Breast epithelium (tissue), 4 donors: ENCODE measurements at regions not wholly inside any gene's neighbourhood (a gene's known extent, or its start where the extent isn't known, plus 50 kb on each side); places are given as distances from the start of the nearest gene placed in this dataset.
A peak's percentile ranks its signal among the peaks of the same experiment; 100 is the strongest.

Experiments
- DNase-seq, 2 donors: peaks; one replicate each; pipeline ENCODE4 v3.0.0-alpha.2; 2019; ENCODE audit warnings: low spot score in 2 of 2
- H3K27ac ChIP-seq, 2 donors: fragments of 200-600 bp; sonication (generic) in 1 of 2; one replicate each; pipeline ENCODE4 v1.5.1; 2016 to 2019; ENCODE audit warnings: mild to moderate bottlenecking in 1 of 2
- H3K27me3 ChIP-seq, 2 donors: fragments of 200-600 bp; sonication (generic) in 1 of 2; one replicate each; pipeline versions ENCODE4 v1.5.1 to v1.6.0; 2017 to 2019; ENCODE audit warnings: control low read depth in 1 of 2, mild to moderate bottlenecking in 1 of 2
- H3K36me3 ChIP-seq: fragments of 200-600 bp; one replicate; pipeline ENCODE4 v1.5.1; 2019
- H3K4me1 ChIP-seq, 2 donors: fragments of 200-600 bp; sonication (generic); one replicate each; pipeline ENCODE4 v1.5.1; 2016 to 2019; ENCODE audit warnings: control low read depth in 1 of 2
- H3K4me3 ChIP-seq, 3 donors: fragments of 200-600 bp; sonication (generic); 1 replicate in 2 of 3; 2 replicates in 1 of 3; pipeline ENCODE4 v1.5.1; 2016 to 2019; ENCODE audit warnings: mild to moderate bottlenecking in 3 of 3, moderate library complexity in 2 of 3
- H3K9me3 ChIP-seq, 2 donors: fragments of 200-600 bp; sonication (generic) in 1 of 2; one replicate each; pipeline ENCODE4 v1.5.1; 2016 to 2019; ENCODE audit warnings: control low read depth in 1 of 2
- CTCF ChIP-seq, 3 donors: fragments of 450-650 bp; IDR thresholded peaks; one replicate each; pipeline ENCODE4 v1.5.1; 2016 to 2017; ENCODE audit warnings: antibody characterized with exemption in 3 of 3, mild to moderate bottlenecking in 3 of 3, moderate library complexity in 3 of 3
- POLR2A ChIP-seq: fragments of 450-650 bp; IDR thresholded peaks from one replicate; pipeline ENCODE4 v1.6.1; 2016; ENCODE audit warnings: antibody characterized with exemption, mild to moderate bottlenecking, moderate library complexity
- POLR2AphosphoS5 ChIP-seq, 3 donors: sonication (generic); formaldehyde crosslinking; IDR thresholded peaks; one replicate each; pipeline ENCODE4 v1.6.1; 2017; ENCODE audit warnings: antibody characterized with exemption in 3 of 3
- intact Hi-C: fragments of 100-400 bp; cut with DNase I; formaldehyde crosslinking; loops from one replicate; pipeline ENCODE4 v1.15.1; 2023; ENCODE audit warnings: low total_unique reads

GRCh38 chr17:83194186-83194561 lies 114.8 kb downstream of the METRNL start:
- H3K36me3 ChIP-seq: no peaks in the 10 kb centered on the region
- intact Hi-C loops: no loop called here
- H3K9me3 ChIP-seq: peaks cover 0 to 6% of the 10 kb centered on the region in 2 donors
- peak; percentile 17 to 43 for DNase-seq
- H3K4me3 ChIP-seq: no peak overlapping the region
- H3K27me3 ChIP-seq: no peaks in the 10 kb centered on the region
- TF ChIP-seq POLR2A: no peak
- TF ChIP-seq CTCF (IDR thresholded peaks at IDR 0.05): no peak
- TF ChIP-seq POLR2AphosphoS5 (IDR thresholded peaks at IDR 0.05): no peak
- peaks cover 8 to 12% of the 10 kb centered on the region in 2 donors for H3K4me1 ChIP-seq
- peak overlapping the region; percentile 52 to 87 for H3K27ac ChIP-seq

DNA sequence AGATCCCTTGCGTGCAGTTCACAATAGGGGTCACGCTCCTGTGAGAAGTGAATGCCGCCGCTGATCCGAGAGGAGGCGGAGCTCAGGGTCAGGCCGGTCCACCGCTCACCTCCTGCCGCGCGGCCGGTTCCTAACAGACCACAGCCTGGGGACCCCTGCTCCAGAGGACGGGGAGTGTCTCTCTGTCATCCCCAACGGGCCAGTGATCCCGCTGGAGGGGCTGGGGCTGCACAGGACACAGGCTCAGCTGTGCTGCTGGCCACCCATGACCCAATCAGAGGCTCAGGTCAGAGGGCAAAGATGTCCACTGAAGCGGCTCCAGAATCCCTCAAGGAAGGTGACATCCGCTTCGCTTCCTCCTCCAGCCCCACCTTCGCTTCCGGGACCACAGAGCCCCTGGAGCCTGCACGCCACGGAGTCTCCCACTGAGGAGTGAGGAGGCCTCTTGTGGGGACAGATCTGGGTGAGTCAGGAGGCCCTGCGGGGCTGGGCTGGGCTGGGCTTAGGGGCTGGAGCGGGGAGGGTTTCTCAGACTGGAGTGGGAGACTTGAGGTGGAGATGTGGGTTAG lies 115.4 kb downstream of the METRNL start:
- TF ChIP-seq POLR2A (no peak), POLR2AphosphoS5 (IDR thresholded peaks at IDR 0.05) (no peak), CTCF (IDR thresholded peaks at IDR 0.05) (no peak)
- Histone ChIP-seq H3K36me3 (no peaks in the 10 kb centered on the region), H3K9me3 (peaks cover 0 to 6% of the 10 kb centered on the region in 2 donors), H3K27me3 (no peaks in the 10 kb centered on the region), H3K4me3 (no peak overlapping the region), H3K27ac (peak overlapping the region; percentile 79 to 87), H3K4me1 (peaks cover 12% of the 10 kb centered on the region in 2 donors)
- peak; percentile 15 to 48 for DNase-seq
- intact Hi-C loops: no loop called here

DNA sequence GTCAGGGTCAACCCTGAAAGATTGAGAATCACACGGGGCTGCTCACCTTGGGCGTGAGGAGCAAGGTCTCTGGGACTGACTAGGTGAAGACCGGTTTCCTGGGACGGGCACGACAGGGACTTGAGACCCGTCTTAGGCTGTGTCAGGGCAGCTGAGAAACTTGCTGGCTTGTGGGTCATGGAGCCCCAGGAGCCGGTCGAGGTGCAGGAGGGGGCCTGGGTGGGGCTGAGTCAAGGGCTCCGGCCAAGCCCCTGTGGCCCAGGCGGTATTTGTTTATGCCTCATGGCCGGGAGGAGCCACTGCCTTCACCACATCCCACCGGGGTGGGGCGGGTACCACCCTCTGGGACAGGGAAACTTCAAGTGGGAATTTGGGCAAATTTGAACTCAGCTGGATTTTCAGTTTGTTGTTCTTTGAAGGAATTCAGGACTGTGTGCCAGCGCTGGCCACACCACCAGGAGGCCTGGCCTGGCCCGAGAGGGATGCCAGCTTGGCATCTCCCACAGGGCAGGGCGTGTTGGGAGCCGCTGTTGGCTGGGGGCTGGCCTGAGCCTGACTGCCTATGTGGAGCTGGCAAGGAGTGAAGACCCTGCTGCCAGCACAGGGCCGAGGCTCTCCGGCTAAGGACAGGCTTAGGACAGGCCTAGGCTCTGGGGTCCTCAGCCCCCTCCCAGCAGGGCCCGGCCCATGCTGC lies 116.1 kb downstream of the METRNL start:
- peak overlapping the region; percentile 79 to 87 for H3K27ac ChIP-seq
- DNase-seq: peak; percentile 58 to 83
- H3K4me1 ChIP-seq: peaks cover 14 to 18% of the 10 kb centered on the region in 2 donors
- peak in 2 of 3 donors; percentile 30 to 35 for TF ChIP-seq CTCF (IDR thresholded peaks at IDR 0.05)
- TF ChIP-seq POLR2AphosphoS5 (IDR thresholded peaks at IDR 0.05): peak in 1 of 3 donors; percentile 23
- TF ChIP-seq POLR2A: no peak
- intact Hi-C loops: no loop called here
- H3K4me3 ChIP-seq: peak overlapping the region in 2 of 3 donors; percentile 4 to 29
- H3K36me3 ChIP-seq: no peaks in the 10 kb centered on the region
- H3K27me3 ChIP-seq: no peaks in the 10 kb centered on the region
- H3K9me3 ChIP-seq: peaks cover 0 to 6% of the 10 kb centered on the region in 2 donors

GRCh38 chr17:83196024-83196365 lies 116.6 kb downstream of the METRNL start:
- peaks cover 0 to 6% of the 10 kb centered on the region in 2 donors for H3K9me3 ChIP-seq
- peak overlapping the region in 2 of 3 donors; percentile 4 to 29 for H3K4me3 ChIP-seq
- TF ChIP-seq POLR2A: no peak
- no peak for TF ChIP-seq CTCF (IDR thresholded peaks at IDR 0.05)
- no peak for TF ChIP-seq POLR2AphosphoS5 (IDR thresholded peaks at IDR 0.05)
- H3K27me3 ChIP-seq: no peaks in the 10 kb centered on the region
- intact Hi-C loops: no loop called here
- H3K27ac ChIP-seq: peak overlapping the region; percentile 79 to 87
- peaks cover 18 to 21% of the 10 kb centered on the region in 2 donors for H3K4me1 ChIP-seq
- DNase-seq: peak in 1 of 2 donors; percentile 28
- no peaks in the 10 kb centered on the region for H3K36me3 ChIP-seq

DNA sequence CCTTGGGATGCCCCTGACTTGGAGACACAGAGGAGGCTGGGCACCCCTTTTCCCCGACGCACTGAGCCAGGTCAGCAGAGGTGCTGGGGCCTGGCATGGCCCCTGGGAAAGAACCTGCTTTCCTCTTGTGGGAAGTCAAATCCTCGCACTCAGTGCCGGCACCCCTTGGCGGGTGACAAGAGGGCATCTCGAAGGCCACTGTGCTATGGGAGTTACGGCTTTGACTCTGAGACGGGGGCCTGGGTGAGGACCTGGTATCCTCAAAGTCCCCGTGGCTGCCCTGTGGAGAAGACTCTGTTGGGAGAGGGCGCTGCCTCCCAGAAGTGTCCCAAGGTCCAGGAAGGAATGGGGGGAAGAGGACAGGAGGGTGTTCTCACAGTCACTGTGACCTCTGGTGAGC lies 117.0 kb downstream of the METRNL start:
- H3K27me3 ChIP-seq: no peaks in the 10 kb centered on the region
- intact Hi-C loops: no loop called here
- H3K36me3 ChIP-seq: no peaks in the 10 kb centered on the region
- DNase-seq: peak; percentile 15 to 51
- H3K4me1 ChIP-seq: peaks cover 18 to 21% of the 10 kb centered on the region in 2 donors
- H3K9me3 ChIP-seq: peaks cover 0 to 6% of the 10 kb centered on the region in 2 donors
- H3K27ac ChIP-seq: peak overlapping the region; percentile 79 to 87
- TF ChIP-seq POLR2AphosphoS5 (IDR thresholded peaks at IDR 0.05): no peak
- no peak for TF ChIP-seq POLR2A
- no peak for TF ChIP-seq CTCF (IDR thresholded peaks at IDR 0.05)
- peak overlapping the region in 1 of 3 donors; percentile 2 for H3K4me3 ChIP-seq
